Heart right ventricle (tissue), 16 donors: ENCODE measurements at regions not wholly inside any gene's neighbourhood (a gene's known extent, or its start where the extent isn't known, plus 50 kb on each side); places are given as distances from the start of the nearest gene placed in this dataset.

ENCODE experiments used
- ATAC-seq, 8 donors: fragments of 200-7000 bp; cut with Tn5 transposase; one replicate each; pipeline ENCODE4 v1.9.1; 2020; ENCODE audit warnings: mild to moderate bottlenecking in 8 of 8, moderate library complexity in 8 of 8, moderate number of reproducible peaks in 1 of 8
- DNase-seq, 2 donors: peaks; one replicate each; pipeline ENCODE4 v3.0.0-alpha.2; 2020
- H3K27ac ChIP-seq, 10 donors: fragments of 200-600 bp; sonication (generic) in 2 of 10; one replicate each; pipeline versions ENCODE4 v1.5.0 to v1.8.0; 2020 to 2022; ENCODE audit warnings: mild to moderate bottlenecking in 3 of 10
- H3K27me3 ChIP-seq, 7 donors: fragments of 200-600 bp; one replicate each; pipeline ENCODE4 v1.8.0; 2021 to 2022; ENCODE audit warnings: mild to moderate bottlenecking in 2 of 7
- H3K36me3 ChIP-seq, 9 donors: fragments of 200-600 bp; sonication (generic) in 1 of 9; one replicate each; pipeline versions ENCODE4 v1.5.0 to v1.8.0; 2020 to 2022; ENCODE audit warnings: mild to moderate bottlenecking in 2 of 9
- H3K4me1 ChIP-seq, 9 donors: fragments of 200-600 bp; sonication (generic) in 1 of 9; one replicate each; pipeline versions ENCODE4 v1.5.0 to v1.8.0; 2020 to 2022; ENCODE audit warnings: mild to moderate bottlenecking in 4 of 9
- H3K4me3 ChIP-seq, 10 donors: fragments of 200-600 bp; sonication (generic) in 2 of 10; one replicate each; pipeline versions ENCODE4 v1.5.0 to v1.8.0; 2020 to 2022; ENCODE audit warnings: mild to moderate bottlenecking in 7 of 10, moderate library complexity in 2 of 10
- H3K9me3 ChIP-seq, 11 donors: fragments of 200-600 bp in 10 of 11; sonication (generic) in 2 of 11; one replicate each; pipeline versions ENCODE4 v1.5.0 to v1.8.0; 2013 to 2022; ENCODE audit warnings: mild to moderate bottlenecking in 2 of 11, control low read depth in 1 of 11, moderate library complexity in 1 of 11
- WGBS, 2 donors: extraction: QIAGEN DNeasy Blood & Tissue Kit; methylation state at CpG; one replicate each; pipeline ENCODE4 v1.1.7; 2013; ENCODE audit warnings: inconsistent platforms in 1 of 2; 5-methylcytosine and 5-hydroxymethylcytosine counted together
- intact Hi-C, 10 donors: fragments of 100-400 bp; cut with DNase I; formaldehyde crosslinking; loops; one replicate each; pipeline versions ENCODE4 v1.11.1 to v1.14.2; 2022
- TF ChIP-seq, protein P1 (sequence below), 9 donors: fragments of 200-600 bp; sonication (generic) in 2 of 9; IDR thresholded peaks; one replicate each; pipeline versions ENCODE4 v1.5.0 to v1.8.0; 2021 to 2022; ENCODE audit warnings: antibody characterized with exemption in 9 of 9, mild to moderate bottlenecking in 5 of 9, moderate library complexity in 1 of 9
- donor health status: Arrhythmogenic right ventricular cardiomyopathy.
- donor health status: ischemic (EF 13 %, LVEDD 7.1; RV severe dilation, severe dysfunction).
- donor health status: healthy with polysubstance abuse.
- donor health status: DM: no; HTN: yes; CAD: no.
- donor health status: DM: no; HTN: no; CAD: no.
- donor health status: ischemic (EF 25% LVEDD 6.9; RV normal size, moderate dysfunction).
- donor health status: ischemic (EF 25% LVEDD 5.7; RV mildly dilated, moderate dysfunction).
- donor health status: healthy.
- donor health status: DM: yes; HTN: yes; CAD: no.
- donor health status: Ischemic cardiomyopathy.
- donor health status: ischemic (EF 35%, LVEDD 5.7; RV mildly dilated, moderate dysfunction).
- donor health status: nonischemic (EF 11% LVEDD 7.7; RV severe dilation, severe dysfunction).
- donor health status: DM: yes; HTN: yes; CAD: no.
- donor health status: PGD.
- donor health status: ischemic (EF 29% LVEDD 5.4; RV normal size, mild dysfunction).
- donor health status: nonischemic (EF 23%, LVEDD 6.1; RV moderate dilation, normal function).

DNA sequence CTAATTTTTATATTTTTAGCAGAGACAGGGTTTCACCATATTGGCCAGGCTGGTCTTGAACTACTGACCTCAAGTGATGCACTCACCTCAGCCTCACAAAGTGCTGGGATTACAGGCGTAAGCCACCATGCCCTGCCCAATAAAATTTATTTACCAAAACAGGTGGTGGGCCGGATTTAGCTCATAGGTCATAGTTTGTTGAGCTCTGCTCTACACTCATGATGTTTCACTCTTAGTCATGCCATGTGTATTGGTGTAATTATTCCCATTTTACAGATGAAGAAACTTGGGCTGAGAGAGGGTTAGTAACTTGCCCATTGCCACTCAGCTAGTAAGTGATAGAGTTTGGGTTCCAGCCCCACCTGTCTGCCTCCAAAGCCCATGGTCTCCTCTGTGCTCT is 93.1 kb upstream of the WWC1 start:
- intact Hi-C loops = no loop called here
- DNase-seq = no peak
- ATAC-seq = no peak
- 89 to 96% methylated on average over 2 of the region's 2 CpGs for WGBS, 2 donors
- TF ChIP-seq, protein P1, sequence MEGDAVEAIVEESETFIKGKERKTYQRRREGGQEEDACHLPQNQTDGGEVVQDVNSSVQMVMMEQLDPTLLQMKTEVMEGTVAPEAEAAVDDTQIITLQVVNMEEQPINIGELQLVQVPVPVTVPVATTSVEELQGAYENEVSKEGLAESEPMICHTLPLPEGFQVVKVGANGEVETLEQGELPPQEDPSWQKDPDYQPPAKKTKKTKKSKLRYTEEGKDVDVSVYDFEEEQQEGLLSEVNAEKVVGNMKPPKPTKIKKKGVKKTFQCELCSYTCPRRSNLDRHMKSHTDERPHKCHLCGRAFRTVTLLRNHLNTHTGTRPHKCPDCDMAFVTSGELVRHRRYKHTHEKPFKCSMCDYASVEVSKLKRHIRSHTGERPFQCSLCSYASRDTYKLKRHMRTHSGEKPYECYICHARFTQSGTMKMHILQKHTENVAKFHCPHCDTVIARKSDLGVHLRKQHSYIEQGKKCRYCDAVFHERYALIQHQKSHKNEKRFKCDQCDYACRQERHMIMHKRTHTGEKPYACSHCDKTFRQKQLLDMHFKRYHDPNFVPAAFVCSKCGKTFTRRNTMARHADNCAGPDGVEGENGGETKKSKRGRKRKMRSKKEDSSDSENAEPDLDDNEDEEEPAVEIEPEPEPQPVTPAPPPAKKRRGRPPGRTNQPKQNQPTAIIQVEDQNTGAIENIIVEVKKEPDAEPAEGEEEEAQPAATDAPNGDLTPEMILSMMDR (IDR thresholded peaks at IDR 0.05) = no peak
- Histone ChIP-seq H3K4me3 (no peak overlapping the region), H3K27ac (no peak overlapping the region), H3K36me3 (peaks cover 0 to 44% (median 0%) of the 10 kb centered on the region in 9 donors), H3K9me3 (no peaks in the 10 kb centered on the region), H3K4me1 (peaks cover 0 to 19% (median 10%) of the 10 kb centered on the region in 9 donors), H3K27me3 (no peaks in the 10 kb centered on the region)

- intact Hi-C loops = no loop called here
- WGBS, 2 donors = 84 to 86% methylated on average over 1 of the region's 1 CpG
- Histone ChIP-seq H3K27ac (no peak overlapping the region), H3K9me3 (no peaks in the 10 kb centered on the region), H3K27me3 (no peaks in the 10 kb centered on the region), H3K36me3 (peaks cover 0 to 61% (median 0%) of the 10 kb centered on the region in 9 donors), H3K4me3 (no peak overlapping the region), H3K4me1 (peaks cover 0 to 9% (median 0%) of the 10 kb centered on the region in 9 donors)
- TF ChIP-seq, protein P1 (IDR thresholded peaks at IDR 0.05) = no peak
- DNase-seq = no peak
- no peak for ATAC-seq
Measured at GRCh38 chr5:168202996-168203395, 88.4 kb upstream of the WWC1 start.

- WGBS, 2 donors = 76 to 85% methylated on average over 6 of the region's 6 CpGs
Measured at GRCh38 chr5:168204165-168204564, 87.3 kb upstream of the WWC1 start.

DNA sequence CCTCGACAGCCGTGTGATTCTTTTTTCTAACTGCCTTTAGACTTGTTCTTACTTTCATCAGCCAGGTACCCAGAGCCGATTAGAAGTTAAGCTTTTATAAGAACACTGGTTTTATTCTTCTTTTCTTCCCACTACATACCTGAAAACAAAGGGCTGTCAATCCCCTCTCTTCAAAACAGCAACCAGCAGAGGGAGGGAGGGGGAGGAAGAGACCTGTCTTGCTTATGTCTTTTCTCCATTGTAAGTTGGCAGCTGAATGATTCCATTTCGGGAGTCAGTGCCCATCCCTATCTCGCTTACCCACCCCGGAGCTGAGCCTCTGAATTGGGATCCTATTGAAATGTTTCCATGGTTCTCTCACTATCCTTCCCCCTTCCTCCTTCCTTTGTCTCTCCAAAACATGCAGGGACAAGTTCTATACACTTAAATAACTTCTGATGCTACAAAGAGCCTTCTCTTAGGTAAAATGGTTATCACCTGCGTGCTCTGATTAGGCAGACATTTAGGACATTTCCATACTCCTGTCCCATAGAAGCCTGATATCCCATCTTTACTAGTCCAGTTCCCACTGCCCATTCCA is 83.9 kb upstream of the WWC1 start:
- H3K9me3 ChIP-seq = no peaks in the 10 kb centered on the region
- WGBS, 2 donors = 73 to 74% methylated on average over 7 of the region's 7 CpGs
- TF ChIP-seq, protein P1 (IDR thresholded peaks at IDR 0.05) = no peak
- ATAC-seq (peak in 3 of 8 donors; percentile 43 to 73 (median 59)), DNase-seq (no peak)
- H3K27me3 ChIP-seq = no peaks in the 10 kb centered on the region
- H3K4me3 ChIP-seq = no peak overlapping the region
- intact Hi-C loops = loop anchor here in 1 of 10 donors (5.0 kb wide), 1 partner anchor 55 kb away; no protein-coding TSS in a partner anchor
- peaks cover 0 to 17% (median 7%) of the 10 kb centered on the region in 9 donors for H3K4me1 ChIP-seq
- H3K27ac ChIP-seq = peak overlapping the region in 6 of 10 donors; percentile 5 to 52 (median 24)
- H3K36me3 ChIP-seq = peaks cover 0 to 43% (median 0%) of the 10 kb centered on the region in 9 donors

More at GRCh38 chr5:168204165-168204564, 87.3 kb upstream of the WWC1 start:
- TF ChIP-seq, protein P1 (IDR thresholded peaks at IDR 0.05) = no peak
- H3K27ac ChIP-seq = no peak overlapping the region
- peaks cover 0 to 53% (median 0%) of the 10 kb centered on the region in 9 donors for H3K36me3 ChIP-seq
- no peak overlapping the region for H3K4me3 ChIP-seq
- peaks cover 0 to 9% (median under 1%) of the 10 kb centered on the region in 9 donors for H3K4me1 ChIP-seq
- intact Hi-C loops = no loop called here
- DNase-seq (no peak), ATAC-seq (no peak)
- no peaks in the 10 kb centered on the region for H3K9me3 ChIP-seq
- H3K27me3 ChIP-seq = no peaks in the 10 kb centered on the region
